ENCODE measurements at regions not wholly inside any gene's neighbourhood (a gene's known extent, or its start where the extent isn't known, plus 50 kb on each side); places are given as distances from the start of the nearest gene placed in this dataset.

DNA sequence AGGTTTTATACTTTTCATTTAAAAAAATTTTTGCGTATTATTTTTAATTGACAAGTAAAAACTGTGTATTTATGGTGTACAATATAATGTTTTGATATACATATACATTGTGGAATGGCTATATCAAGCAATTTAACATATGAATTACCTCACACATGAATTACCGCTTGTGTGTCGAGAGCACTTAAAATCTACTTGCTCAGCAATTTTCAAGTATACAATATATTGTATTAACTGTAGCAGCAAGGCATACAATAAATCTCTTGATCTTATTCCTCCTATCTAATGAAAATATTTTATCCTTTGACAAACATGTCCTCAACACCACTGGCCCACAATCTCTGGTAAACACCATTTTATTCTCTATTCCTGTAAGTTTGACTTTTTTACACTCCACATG, 224.4 kb upstream of the CYLC2 start:
- Histone ChIP-seq H4K20me1 (ENCODE audit: insufficient read depth) (no peaks in the 10 kb centered on the region), H3K4me1 (ENCODE audit: control insufficient read depth in 1 of 2, insufficient read depth in 2 of 2, low read depth in 1 of 2, low read length in 1 of 2) (no peaks in the 10 kb centered on the region), H3K4me2 (no peak overlapping the region), H3K36me3 (replicated peaks in 1 of 2; ENCODE audit: control insufficient read depth in 1 of 2, insufficient read depth in 2 of 2, low read length in 1 of 2) (no peaks in the 10 kb centered on the region), H2AFZ (ENCODE audit: low read depth) (no peak overlapping the region), H3K27ac (ENCODE audit: low read depth in 2 of 2, low read length in 1 of 2) (no peak overlapping the region), H3F3A (replicated peaks; ENCODE audit: insufficient read depth) (no peaks in the 10 kb centered on the region), H3K79me2 (ENCODE audit: insufficient read depth) (no peaks in the 10 kb centered on the region), H3K9me3 (no peaks in the 10 kb centered on the region), H3K9me2 (no peaks in the 10 kb centered on the region), H3K27me3 (ENCODE audit: insufficient read depth) (no peaks in the 10 kb centered on the region; the same call in 1 of the 2 replicates), H3K9ac (no peak overlapping the region), H3K4me3 (ENCODE audit: low read depth in 2 of 2, low read length in 1 of 2) (no peak overlapping the region)
- CTCF ChIA-PET = no interaction called here
- WGBS (ENCODE audit: low lambda C conversion rate) = 66% methylated on average over 3 of the region's 3 CpGs
- POLR2A ChIA-PET = no interaction called here
- TF ChIP-seq, protein P1, sequence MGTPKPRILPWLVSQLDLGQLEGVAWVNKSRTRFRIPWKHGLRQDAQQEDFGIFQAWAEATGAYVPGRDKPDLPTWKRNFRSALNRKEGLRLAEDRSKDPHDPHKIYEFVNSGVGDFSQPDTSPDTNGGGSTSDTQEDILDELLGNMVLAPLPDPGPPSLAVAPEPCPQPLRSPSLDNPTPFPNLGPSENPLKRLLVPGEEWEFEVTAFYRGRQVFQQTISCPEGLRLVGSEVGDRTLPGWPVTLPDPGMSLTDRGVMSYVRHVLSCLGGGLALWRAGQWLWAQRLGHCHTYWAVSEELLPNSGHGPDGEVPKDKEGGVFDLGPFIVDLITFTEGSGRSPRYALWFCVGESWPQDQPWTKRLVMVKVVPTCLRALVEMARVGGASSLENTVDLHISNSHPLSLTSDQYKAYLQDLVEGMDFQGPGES (IDR thresholded peaks at IDR 0.05; ENCODE audit: low read depth, low read length) = no peak
- DNase-seq = no peak

DNA sequence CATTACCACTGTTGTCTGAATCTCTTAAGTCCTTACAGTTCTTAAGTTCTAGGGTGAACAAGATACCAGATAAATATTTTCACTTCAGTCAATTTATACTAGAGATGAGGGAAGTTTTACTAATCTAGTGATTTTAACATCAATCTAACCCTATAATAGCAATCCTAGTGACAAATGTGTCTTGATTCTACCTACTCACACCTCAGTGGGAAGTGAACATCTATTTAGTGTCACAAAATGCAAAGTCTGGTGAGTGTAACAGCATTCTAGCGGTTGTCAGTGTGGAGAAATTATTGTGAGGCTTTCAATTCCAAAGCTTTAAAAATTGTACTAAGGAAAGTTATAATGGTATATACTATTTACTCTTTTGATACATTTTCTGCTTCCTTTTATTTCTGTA, 225.8 kb upstream of the CYLC2 start:
- no peak overlapping the region for H3K27ac ChIP-seq (ENCODE audit: low read depth in 2 of 2, low read length in 1 of 2)
- H3K9me3 ChIP-seq = no peaks in the 10 kb centered on the region
- no peaks in the 10 kb centered on the region for H4K20me1 ChIP-seq (ENCODE audit: insufficient read depth)
- H3K27me3 ChIP-seq (ENCODE audit: insufficient read depth) = no peaks in the 10 kb centered on the region; the same call in 1 of the 2 replicates
- H3K9me2 ChIP-seq = no peaks in the 10 kb centered on the region
- H3K4me2 ChIP-seq = no peak overlapping the region
- no peaks in the 10 kb centered on the region for H3K36me3 ChIP-seq (replicated peaks in 1 of 2; ENCODE audit: control insufficient read depth in 1 of 2, insufficient read depth in 2 of 2, low read length in 1 of 2)
- H3K9ac ChIP-seq = no peak overlapping the region
- H3K4me3 ChIP-seq (ENCODE audit: low read depth in 2 of 2, low read length in 1 of 2) = no peak overlapping the region
- no peaks in the 10 kb centered on the region for H3F3A ChIP-seq (replicated peaks; ENCODE audit: insufficient read depth)
- DNase-seq = no peak
- 3% methylated on average over 1 of the region's 1 CpG for WGBS (ENCODE audit: low lambda C conversion rate)
- TF ChIP-seq TEAD4 (IDR thresholded peaks at IDR 0.05; ENCODE audit: borderline replicate concordance, insufficient read depth) = no peak
- no peak for TF ChIP-seq SIN3A (IDR thresholded peaks at IDR 0.05; ENCODE audit: borderline replicate concordance, low read depth, low read length)
- no peak for TF ChIP-seq GATA2 (CRISPR knock-in tag; IDR thresholded peaks at IDR 0.05)
- TF ChIP-seq FOSL2 (IDR thresholded peaks at IDR 0.05; ENCODE audit: borderline replicate concordance, low read depth) = no peak
- no peak for TF ChIP-seq CHD2 (IDR thresholded peaks at IDR 0.05; ENCODE audit: low read length, partially characterized antibody)
- no peak for TF ChIP-seq NRF1 (IDR thresholded peaks at IDR 0.05; ENCODE audit: low read depth, low read length)
- no peak for TF ChIP-seq RCOR1 (IDR thresholded peaks at IDR 0.05; ENCODE audit: low read length)
- TF ChIP-seq, protein P2, sequence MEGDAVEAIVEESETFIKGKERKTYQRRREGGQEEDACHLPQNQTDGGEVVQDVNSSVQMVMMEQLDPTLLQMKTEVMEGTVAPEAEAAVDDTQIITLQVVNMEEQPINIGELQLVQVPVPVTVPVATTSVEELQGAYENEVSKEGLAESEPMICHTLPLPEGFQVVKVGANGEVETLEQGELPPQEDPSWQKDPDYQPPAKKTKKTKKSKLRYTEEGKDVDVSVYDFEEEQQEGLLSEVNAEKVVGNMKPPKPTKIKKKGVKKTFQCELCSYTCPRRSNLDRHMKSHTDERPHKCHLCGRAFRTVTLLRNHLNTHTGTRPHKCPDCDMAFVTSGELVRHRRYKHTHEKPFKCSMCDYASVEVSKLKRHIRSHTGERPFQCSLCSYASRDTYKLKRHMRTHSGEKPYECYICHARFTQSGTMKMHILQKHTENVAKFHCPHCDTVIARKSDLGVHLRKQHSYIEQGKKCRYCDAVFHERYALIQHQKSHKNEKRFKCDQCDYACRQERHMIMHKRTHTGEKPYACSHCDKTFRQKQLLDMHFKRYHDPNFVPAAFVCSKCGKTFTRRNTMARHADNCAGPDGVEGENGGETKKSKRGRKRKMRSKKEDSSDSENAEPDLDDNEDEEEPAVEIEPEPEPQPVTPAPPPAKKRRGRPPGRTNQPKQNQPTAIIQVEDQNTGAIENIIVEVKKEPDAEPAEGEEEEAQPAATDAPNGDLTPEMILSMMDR (IDR thresholded peaks at IDR 0.05) = no peak
- TF ChIP-seq, protein P1 (IDR thresholded peaks at IDR 0.05; ENCODE audit: low read depth, low read length) = no peak
- ChIA-PET POLR2A (no interaction called here), CTCF (no interaction called here)
- no peak overlapping the region for H2AFZ ChIP-seq (ENCODE audit: low read depth)
- H3K79me2 ChIP-seq (ENCODE audit: insufficient read depth) = no peaks in the 10 kb centered on the region
- no peaks in the 10 kb centered on the region for H3K4me1 ChIP-seq (ENCODE audit: control insufficient read depth in 1 of 2, insufficient read depth in 2 of 2, low read depth in 1 of 2, low read length in 1 of 2)
